ENCODE measurements at regions not wholly inside any gene's neighbourhood (a gene's known extent, or its start where the extent isn't known, plus 50 kb on each side); places are given as distances from the start of the nearest gene placed in this dataset.

GRCh38 chr2:166550923-166551322 lies 56.9 kb upstream of the SCN7A start:
- H3K27ac ChIP-seq: no peak overlapping the region
- no peak for TF ChIP-seq CTCF (IDR thresholded peaks at IDR 0.05)
- TF ChIP-seq POLR2A (IDR thresholded peaks at IDR 0.05): no peak
- no peak for TF ChIP-seq EP300 (IDR thresholded peaks at IDR 0.05)
- H3K36me3 ChIP-seq: no peaks in the 10 kb centered on the region
- no peaks in the 10 kb centered on the region for H3K4me1 ChIP-seq
- H3K9me3 ChIP-seq: no peaks in the 10 kb centered on the region
- no peak for DNase-seq (ENCODE audit: low spot score in 2 of 2)
- no peaks in the 10 kb centered on the region for H3K27me3 ChIP-seq
- no peak overlapping the region for H3K4me3 ChIP-seq

DNA sequence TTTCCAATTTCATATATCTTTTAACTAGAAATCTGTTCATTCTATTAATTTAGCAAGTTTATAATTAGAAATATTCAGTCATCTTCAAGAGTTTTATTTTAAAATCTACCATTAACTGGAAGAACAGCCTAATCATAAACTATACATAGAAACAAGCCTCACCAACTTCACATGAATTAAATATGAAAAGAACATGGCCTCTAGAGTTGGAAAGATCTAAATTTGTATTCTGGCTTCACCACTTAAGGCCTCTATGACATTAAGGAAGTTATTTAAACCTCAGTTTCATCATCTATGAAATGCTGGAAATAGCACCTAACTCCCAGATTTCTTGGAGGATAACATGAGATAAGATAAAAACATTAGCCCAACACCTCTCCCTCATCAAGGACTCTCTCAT lies 51.4 kb upstream of the SCN7A start:
- H3K4me1 ChIP-seq: no peaks in the 10 kb centered on the region

More for the DNA sequence above, 51.4 kb upstream of the SCN7A start:
- Histone ChIP-seq H3K4me3 (no peak overlapping the region), H3K9me3 (no peaks in the 10 kb centered on the region), H3K36me3 (no peaks in the 10 kb centered on the region), H3K27ac (no peak overlapping the region), H3K27me3 (no peaks in the 10 kb centered on the region)
- no peak for DNase-seq (ENCODE audit: low spot score in 2 of 2)
- TF ChIP-seq POLR2A (IDR thresholded peaks at IDR 0.05) (no peak), CTCF (IDR thresholded peaks at IDR 0.05) (no peak), EP300 (IDR thresholded peaks at IDR 0.05) (no peak)

Measured in tibial nerve (tissue), 4 donors.